C4-2B (cell line): ENCODE measurements at regions not wholly inside any gene's neighbourhood (a gene's known extent, or its start where the extent isn't known, plus 50 kb on each side); places are given as distances from the start of the nearest gene placed in this dataset.

Experiments
- CTCF ChIP-seq: fragments of 450-650 bp; conservative IDR thresholded peaks from 2 replicates; pipeline ENCODE4 v1.5.1; 2017; ENCODE audit warnings: mild to moderate bottlenecking
- ZFX ChIP-seq: fragments of 450-650 bp; IDR thresholded peaks from 2 replicates; pipeline ENCODE4 v1.6.1; 2017

DNA sequence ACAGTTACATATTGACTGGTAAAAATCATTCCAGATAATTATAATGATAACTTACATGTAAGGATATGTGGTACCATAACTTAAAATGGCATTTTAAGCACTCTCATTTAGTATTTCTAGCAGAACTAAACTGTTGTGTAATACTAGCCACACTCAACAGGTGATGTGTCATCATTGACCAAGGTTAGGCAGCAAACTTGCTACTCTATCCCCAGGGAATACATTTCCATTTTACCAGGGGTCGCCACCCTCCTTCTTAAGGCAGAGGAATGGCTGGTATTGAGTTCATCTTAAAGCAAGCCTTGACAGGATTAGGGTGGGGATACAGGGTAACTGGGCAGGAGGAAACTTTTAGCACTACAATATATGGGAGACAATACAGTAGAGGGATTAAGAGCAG is 259.8 kb upstream of the CAMK1G start:
- TF ChIP-seq CTCF (no peak), ZFX (no peak)
